ENCODE measurements at regions not wholly inside any gene's neighbourhood (a gene's known extent, or its start where the extent isn't known, plus 50 kb on each side); places are given as distances from the start of the nearest gene placed in this dataset.

DNA sequence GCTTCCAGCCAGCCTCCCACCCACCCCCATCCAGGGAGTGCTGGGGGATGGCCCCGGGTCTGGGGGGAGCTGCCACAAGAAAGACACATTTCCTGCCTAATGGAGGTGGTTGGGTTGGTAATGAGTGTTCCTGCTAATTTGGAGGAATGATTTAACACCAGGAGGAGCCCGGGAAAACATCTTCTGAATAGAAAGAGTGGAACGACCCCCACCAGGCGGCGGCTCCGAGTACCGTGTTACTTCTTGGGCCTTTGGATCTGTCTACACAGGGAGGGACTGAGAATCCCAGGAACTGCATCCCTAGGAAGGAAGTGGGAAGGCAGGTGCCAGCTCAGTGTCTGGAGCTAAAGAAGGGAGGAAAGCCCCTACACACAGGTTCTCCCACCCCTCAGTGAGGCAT lies 64.6 kb downstream of the TSPAN17 start:
- no peak for DNase-seq (ENCODE audit: low spot score)

DNA sequence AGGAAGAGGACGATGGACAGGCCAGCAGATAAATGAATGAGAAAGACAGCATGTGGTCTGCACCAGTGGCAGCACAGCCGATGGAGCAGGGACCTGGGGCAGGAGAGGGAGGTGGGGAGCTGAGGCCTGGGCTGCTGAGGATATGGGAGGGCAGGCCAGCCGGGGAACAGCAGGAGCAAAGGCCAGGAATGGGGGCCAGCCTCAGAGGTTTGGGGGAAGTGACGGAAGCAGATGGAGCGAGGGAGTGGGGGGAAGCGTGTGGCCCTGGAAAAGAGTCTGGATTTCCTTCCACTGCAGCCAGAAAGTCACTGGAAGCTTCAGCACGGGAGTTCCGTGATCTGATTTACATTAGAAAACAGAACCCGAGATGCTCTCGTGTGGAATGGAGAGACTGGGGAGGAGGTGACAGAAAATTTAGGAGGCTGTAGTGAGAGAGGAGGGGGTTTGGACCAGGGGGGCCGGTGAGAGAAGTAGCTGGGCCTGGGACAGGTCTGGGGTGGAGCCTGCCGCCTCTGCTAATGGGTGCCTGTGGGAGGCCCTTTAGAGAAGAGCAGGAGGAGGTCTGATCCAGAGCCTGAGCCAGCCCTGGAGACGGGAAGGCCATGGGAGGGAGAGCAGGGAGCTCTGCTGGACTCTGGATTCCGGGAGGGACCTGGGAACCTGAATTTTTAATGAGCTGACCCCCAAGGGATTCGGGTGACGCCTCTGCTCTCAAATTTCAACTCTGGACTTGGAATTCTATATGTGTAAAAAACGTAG lies 65.4 kb downstream of the TSPAN17 start:
- no peak for DNase-seq (ENCODE audit: low spot score)

DNA sequence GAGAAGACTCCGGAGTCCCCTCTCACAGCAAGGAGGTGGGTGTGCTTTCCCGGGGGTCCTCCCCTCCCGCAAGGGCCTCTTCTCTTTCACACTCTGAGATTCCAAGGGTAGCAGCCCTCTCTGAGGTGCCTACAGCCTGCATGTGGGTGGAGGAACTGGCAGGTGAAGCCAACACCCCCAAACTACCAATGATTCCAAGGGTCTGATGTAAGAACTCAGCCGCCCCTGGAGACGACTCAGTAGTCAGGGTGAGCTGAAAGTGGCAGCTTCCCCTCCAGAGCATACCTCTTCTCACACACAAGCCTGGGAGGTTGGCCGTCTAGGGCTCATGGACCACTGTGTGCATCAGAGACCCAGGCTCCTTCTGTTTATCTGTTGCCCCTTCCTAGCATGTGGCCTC lies 66.1 kb downstream of the TSPAN17 start:
- no peak for DNase-seq (ENCODE audit: low spot score)

DNA sequence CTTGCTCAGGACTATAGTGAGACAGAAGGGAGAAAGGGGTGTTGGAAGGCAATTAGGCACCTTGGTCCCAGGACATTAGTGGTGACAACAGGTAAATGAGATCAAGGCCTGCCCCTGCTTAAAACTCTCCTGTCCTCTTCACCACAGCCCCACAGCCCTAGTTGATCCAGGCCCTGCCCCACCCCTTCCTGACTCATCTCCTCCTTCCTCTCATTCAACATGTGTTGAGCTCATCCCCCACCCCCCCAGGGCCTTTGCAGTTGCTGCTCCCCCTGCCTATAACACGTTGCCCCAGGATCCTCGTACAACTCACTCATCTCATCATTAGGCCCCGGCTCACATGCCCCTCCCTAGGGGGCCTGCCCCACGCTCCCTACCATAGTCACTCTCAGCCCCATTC lies 66.8 kb downstream of the TSPAN17 start:
- DNase-seq (ENCODE audit: low spot score): no peak

DNA sequence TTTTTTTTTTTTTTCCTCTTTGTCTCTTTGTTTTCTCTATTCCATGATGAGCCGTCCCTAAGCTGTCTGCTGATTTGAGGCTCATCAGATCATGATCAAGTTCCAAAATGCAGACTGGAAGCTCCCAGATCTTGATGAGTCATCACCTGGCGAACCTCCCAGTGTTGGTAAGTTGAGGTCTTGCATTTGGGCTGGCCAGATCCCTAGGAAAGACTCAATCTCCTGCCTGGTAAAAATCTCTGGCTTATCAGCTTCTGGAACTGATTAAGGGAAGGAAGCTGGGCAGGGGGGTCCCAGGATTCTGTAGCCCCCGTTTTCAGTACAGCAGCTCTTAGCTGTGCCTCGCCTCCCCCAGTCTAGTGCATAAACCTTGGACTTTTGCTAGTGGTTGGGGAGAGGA lies 69.0 kb downstream of the TSPAN17 start:
- DNase-seq (ENCODE audit: low spot score): peak; percentile 67

DNA sequence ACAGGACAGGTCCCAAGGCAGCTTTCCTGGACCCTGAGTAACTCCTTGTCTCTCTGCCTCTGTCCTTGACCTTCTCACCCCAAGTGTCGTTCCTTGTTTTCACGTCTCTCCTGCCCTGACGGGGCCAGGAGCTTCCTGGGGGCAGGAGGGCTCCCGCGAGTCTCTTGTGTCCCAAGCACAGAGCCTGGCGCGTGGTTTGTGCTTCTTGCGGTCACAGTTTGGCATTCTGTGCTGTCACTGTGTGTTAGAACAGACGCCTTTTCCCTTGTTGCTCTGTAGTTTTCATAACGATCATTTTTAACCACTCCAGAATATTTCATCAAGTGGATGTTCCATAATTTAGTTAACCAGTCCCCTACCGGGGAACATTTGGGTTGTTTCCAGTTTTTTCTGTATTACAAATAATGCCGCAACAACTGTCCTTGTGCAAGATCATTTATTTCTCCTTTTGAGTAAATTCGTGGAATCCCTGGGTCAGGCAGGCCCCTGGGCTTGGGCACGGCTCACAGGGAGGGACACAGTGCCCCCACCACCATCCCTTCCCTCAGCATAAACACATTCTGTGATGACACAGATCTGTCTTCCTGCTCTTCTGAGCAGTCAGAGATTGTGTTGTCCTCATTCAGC lies 71.9 kb downstream of the TSPAN17 start:
- no peak for DNase-seq (ENCODE audit: low spot score)

DNA sequence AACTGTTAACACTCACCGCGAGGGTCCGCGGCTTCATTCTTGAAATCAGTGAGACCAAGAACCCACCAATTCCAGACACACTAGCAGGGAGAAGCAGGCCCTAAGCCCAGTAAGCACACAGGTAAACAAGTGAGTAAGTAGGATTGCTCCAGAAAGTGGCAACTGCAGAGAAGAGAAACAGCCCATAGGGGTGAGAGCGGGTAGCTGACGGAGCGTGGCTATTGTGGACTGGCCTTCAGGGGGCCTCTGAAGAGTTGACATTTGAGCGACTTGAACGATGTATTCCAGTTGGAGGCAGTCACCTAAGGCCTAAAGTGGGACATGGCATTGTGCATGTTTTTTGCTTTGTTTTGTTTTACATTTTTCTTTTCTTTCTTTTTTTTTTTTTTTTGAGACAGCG lies 74.2 kb downstream of the TSPAN17 start:
- no peak for DNase-seq (ENCODE audit: low spot score)

DNA sequence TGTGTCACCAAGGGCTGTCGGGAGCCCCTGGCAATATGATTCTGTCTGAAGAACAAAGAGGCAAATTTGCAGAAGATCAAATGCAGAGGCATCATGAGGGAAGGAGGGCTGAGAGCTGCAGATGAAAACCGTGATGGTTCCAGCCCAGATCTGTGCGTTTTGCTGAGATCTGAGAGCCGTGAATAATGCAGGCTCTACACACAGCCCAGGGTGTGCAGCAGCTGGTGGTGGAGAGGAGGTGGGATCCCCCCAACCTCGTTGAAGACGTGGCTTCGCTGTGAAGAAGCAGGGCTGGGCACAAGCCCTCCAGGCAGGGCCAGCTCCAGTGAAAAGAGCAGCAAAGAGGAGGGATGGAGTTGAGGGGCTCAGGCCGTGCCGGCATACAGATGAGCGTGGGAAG lies 75.5 kb downstream of the TSPAN17 start:
- no peak for DNase-seq (ENCODE audit: low spot score)

DNA sequence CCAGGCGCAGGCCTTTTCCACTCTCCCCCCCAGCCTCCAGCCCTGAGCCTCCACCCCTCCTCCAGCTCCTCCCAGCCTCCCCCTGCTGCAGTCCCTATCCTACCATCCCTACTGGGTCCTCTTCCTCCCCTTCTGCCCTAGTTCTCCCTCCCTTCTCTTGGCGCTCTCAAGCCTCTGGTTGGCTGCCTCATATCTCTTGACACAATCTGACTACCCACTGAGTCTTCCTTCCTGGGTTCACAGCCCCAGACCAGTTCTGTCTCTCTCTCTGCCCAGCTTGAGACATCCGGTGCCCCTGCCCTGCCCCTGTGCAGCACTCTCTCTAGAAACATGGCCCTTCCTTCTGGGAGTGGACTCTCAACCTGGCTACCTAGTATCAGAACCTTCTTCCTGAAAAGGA lies 76.2 kb downstream of the TSPAN17 start:
- no peak for DNase-seq (ENCODE audit: low spot score)

DNA sequence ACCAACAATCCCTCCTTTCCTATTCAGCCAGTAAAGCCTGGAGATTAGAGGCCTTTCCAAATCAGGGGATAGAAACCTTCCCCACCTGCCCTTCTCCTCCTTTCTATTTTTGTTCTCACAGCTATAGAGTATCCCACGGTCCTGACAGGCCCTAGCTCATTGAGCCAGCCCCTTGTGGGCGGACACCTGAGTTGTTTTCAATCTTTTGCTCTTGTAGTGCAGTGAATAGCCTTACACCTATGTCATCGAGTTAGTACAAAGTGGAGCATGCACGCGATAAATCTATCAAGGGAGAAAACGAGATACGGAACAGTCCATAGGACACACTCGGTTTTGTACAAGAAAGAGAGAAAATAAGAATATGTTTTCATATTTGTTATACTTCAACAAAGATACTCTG lies 77.2 kb downstream of the TSPAN17 start:
- DNase-seq (ENCODE audit: low spot score): no peak

DNA sequence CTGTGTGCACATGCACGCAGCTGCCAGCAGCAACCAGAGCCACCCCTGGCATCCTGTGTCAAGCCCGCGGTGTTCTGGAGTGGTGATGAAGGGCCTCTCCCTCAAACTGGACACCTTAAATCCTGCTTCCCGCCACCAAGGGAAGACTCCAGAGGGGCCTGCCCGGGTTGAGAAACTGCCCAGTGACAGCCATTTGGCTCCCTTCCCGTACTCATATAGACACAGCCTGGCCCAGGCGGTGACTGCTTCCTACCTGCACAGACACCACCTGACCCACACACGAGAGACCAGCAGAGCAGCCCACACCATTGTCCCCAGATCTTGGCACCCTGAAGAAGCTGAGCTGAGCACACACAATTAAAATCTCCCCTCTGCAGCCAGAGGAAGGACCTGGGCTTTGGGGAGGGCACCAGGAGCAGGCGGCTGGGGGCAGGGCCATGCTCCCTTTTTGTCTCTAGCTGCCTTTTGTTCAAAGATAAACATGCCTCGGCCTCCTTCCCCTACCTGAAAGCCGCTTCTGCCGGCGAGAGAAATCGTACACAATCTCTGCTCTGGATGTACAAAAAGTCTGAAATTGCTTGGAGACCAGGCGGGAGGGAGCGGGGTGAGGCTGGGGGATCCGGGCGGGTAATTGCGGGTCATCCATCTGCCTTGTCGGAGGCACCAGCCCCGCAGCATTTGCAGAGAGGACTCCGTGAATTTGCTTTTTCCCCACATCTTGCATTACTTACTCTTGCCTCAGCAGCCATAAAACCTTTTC lies 78.4 kb downstream of the TSPAN17 start:
- DNase-seq (ENCODE audit: low spot score): no peak

DNA sequence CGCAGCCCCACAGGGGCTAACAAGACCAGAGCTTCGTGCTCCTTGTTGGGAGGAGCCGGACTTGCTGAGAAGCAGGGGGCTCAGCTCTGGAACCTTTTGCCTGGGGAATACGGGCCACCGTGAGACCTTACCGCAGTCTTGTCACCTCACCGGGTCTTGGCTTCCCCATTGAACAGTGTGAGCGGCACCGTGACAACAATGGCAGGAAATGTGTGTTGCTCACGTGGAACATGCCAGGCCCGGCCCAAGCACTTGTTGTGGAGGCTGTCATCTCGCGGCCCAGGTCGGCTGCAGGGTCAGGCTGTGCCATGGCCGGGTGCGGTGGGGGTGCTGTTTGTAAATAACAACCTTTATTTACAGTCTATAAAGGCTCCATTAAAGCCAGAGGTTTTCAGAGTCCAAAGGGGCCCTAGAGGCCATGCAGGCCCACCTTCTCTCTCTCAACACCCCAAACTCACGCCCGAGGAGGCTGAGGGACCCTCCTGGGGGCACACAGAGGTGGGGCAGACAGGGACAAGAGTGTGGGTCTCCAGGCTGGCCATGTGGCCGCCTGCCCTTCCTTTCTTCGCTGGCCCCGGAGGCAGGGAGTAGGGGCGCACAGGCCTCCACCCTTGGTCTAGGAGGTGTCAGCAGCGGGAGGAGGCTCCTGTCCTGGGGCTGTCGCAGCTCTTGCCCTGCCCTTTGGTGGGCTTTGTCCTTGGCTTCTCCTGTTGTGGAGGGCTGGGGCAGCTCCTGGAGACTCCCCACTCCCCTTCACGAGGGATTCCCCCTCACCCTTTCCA lies 79.7 kb downstream of the TSPAN17 start:
- DNase-seq (ENCODE audit: low spot score): no peak

DNA sequence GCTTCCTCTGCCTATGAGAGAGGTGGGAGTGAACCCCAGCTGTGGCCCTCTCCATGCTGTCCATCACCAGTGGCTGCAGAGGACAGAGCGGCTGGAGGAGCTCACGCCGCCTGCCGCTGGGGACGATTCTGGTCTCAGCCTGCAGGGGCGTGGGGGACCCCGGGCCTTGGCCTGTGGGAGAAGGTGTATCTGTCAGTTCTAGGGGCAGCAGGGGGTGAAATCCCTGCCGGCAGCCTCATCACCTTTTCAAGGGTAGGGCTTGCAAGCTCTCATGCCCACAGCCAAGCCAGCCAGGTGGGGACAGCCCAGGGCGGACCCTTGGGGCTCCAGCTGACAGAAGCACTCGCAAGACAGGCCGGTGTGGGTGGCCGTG lies 80.2 kb downstream of the TSPAN17 start:
- no peak for DNase-seq (ENCODE audit: low spot score)

DNA sequence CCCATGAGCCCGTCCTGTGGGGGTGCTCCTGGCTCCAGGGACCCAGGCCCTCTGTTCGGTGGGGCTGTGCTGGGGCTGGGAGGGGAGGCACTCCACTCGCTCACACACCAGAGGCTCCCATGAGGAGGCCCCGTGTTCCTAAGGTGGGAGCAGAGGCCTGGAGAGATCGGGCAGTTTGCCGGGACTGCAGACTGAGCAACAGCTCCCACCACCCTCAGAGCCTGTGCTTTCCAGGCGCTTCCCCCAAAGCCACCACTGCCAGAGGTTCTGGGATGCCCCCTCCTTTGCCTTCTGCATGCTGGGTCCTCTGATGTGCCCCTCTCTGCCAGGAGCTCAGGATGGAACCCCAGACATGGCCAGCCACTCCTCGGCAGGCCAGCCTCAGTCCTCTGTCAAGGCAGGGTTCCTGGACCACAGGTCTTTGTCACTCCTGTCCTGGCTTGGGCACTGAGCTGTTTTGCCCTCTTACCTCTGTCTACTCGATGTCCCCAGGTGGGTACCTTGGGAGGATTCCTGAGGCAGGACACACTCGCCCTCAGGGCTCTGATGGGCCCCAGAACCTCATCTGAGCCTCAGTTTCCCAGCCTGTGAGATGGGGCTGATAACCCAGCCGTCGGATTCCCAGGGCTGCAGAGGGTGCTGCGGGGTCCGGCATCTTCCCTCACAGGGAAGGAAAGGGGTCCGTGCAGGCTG lies 80.8 kb downstream of the TSPAN17 start:
- DNase-seq (ENCODE audit: low spot score): no peak

DNA sequence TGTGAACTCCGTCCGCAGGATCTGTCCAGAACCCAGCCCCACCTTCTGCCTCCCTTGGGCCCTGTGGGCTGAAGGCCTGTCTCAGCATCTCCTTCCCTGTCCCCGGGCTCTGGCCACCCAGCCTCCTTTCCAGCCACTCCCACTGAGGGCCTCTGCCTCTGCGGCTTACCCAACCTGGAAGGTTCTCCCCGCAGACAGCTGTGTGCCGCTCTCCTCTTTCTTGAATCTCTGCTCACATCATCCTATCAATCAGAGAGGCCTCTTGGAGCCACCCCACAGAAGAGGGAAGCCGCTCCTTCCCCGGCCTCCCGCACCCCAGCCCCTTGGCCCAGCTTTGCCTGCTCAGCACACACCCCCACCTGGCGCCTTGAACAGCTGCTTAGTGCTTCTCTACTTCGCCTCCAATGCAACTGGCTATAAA lies 81.5 kb upstream of the UNC5A start:
- no peak for DNase-seq (ENCODE audit: low spot score)

DNA sequence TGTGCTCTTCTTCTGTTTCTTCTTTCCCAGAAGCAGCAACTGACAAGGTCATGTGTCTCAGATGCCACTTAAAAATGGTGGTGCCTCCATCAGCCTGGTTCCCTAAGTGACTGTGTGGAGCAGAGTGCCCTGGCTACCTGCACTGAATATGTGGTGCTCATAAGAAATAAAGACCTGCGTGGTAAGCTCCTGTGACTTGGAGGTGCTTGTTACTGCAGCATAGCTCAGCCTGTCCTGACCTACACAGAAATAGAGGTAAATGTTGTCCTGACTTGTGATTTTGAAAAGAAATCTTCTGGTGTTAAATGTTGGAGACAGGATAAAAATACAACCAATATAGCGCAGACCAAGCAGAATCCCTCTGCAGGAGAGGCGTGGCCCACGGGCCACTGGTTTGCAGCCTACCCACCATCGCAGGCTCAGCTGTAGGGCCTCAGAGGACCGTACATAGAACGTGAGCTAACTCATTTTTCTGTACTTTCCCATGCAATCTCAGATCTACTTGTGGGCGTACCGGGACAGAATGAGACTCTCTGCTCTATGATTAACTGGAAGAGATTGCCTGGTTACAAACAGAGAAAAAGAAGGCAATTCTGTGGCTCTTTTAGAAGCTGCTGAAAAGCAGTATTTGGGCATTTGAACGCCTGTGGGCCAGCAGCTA lies 79.4 kb upstream of the UNC5A start:
- no peak for DNase-seq (ENCODE audit: low spot score)

DNA sequence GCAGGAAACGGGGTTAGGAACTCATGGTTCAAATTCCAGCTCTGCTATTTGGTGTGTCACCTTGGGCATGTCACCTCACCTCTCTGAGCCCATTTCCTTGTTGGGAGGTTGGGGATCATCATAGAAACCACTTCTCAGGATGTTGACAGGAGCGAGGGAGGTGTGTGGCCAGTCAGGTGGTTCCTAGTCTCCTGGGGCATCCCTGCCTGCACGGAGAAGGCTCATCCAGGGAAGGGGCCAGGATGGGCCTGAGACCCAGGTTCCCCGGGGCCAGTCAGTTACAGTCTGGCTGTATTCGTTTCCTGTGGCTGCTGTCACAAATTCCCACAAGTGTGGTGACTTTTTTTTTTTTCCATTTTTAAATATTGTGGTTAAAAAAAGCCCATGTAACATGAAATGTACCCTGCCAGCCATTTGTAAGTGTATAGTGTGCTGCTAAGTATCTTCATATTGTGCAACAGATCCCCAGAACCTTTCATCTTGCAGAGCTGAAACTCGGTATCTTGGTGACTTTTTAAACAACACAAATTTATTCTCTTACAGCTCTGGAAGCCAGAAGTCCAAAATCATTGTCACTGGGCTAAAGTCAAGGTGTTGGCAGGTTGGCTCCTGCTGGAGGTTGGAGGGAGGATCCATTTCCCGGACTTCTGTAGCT lies 78.7 kb upstream of the UNC5A start:
- DNase-seq (ENCODE audit: low spot score): no peak

DNA sequence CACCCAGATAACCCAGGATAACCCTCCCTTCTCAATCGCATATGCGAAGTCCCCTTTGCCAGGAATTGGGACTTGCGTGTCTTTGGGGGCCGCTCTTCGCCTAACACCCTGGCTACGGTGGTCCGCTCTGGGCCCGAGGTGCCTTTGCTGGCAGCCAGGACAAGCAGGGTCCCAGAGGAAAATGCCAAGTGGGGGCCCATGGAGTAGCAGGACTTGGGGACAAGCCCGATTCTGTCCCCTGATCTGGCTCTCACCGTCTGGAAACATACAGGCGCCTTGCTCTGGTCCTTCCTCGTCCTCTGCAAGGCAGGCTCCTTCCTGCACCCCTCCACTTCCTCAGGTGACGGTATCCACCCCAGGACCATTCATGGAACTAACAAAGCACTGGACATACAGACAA lies 78.1 kb upstream of the UNC5A start:
- no peak for DNase-seq (ENCODE audit: low spot score)

DNA sequence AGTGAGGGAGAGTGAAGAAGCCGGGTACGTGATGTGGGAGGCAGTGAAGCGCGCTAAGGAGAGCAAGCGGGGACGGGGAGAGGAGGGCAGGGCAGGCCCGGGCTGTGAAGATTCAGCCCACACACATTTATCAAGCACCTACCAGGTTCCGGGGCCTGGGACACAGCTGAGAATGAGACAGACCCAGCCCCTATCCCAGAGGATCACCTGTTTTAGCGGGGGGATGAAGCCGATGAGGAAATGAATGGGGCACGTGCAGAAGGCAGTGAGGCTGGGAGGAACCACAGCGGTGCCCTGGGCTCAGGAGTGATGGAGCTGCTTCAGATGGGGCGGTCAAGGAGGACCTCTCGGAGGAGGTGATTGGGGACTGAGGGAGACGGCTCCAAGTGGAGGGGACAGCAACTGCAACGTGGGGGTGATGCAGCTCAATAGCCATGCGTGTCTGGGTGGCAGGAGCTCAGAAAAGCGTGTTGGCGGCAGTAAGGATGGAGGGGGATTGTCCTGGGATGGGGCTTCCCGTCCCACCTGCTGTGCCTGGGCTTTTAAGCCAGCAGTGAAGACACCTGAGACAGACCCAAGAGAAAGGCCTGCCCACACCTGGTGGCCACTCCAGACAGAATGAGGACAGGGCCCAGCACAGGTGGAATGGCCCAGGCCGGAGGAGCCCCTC lies 77.5 kb upstream of the UNC5A start:
- DNase-seq (ENCODE audit: low spot score): no peak

All from AG20443 (cell line).